HCT116 (cell line): ENCODE measurements at regions not wholly inside any gene's neighbourhood (a gene's known extent, or its start where the extent isn't known, plus 50 kb on each side); places are given as distances from the start of the nearest gene placed in this dataset.

Experiments
- ATF3 ChIP-seq: IDR thresholded peaks from 2 replicates; pipeline ENCODE4 v1.6.1; 2012
- CTCF ChIP-seq, 3 experiments: fragments of 200-600 bp in 1 of 3; sonication (generic) in 1 of 3; IDR thresholded peaks in 2 of 3; conservative IDR thresholded peaks in 1 of 3; 2 replicates each; pipeline ENCODE4 v1.5.1; 2012 to 2017; ENCODE audit warnings: low read depth in 2 of 3, low read length in 2 of 3, antibody characterized with exemption in 1 of 3, borderline replicate concordance in 1 of 3, control low read depth in 1 of 3, mild to moderate bottlenecking in 1 of 3, mixed read lengths in 1 of 3, mixed run types in 1 of 3, moderate library complexity in 1 of 3; ENCODE audit not compliant: insufficient read depth in 1 of 3
- EGR1 ChIP-seq: IDR thresholded peaks from 2 replicates; pipeline ENCODE4 v1.6.1; 2012; ENCODE audit warnings: low read depth
- EZH2 ChIP-seq: fragments of 200-600 bp; sonication (generic); IDR thresholded peaks from 2 replicates; pipeline ENCODE4 v1.6.1; 2017; ENCODE audit warnings: antibody characterized with exemption, mixed run types
- EZH2phosphoT487 ChIP-seq: fragments of 200-600 bp; IDR thresholded peaks from 2 replicates; pipeline ENCODE4 v1.6.1; 2018; ENCODE audit warnings: antibody characterized with exemption, borderline replicate concordance
- JUND ChIP-seq: IDR thresholded peaks from 2 replicates; pipeline ENCODE4 v1.6.1; 2012
- POLR2A ChIP-seq: IDR thresholded peaks from 2 replicates; pipeline ENCODE4 v1.7.0; 2011; ENCODE audit warnings: borderline replicate concordance; ENCODE audit not compliant: insufficient read depth, insufficient read length; ENCODE audit errors: extremely low read depth
- POLR2AphosphoS5 ChIP-seq: IDR thresholded peaks from 2 replicates; pipeline ENCODE4 v1.6.1; 2011; ENCODE audit warnings: mild to moderate bottlenecking, low read depth, low read length, moderate library complexity
- RAD21 ChIP-seq: IDR thresholded peaks from 2 replicates; pipeline ENCODE4 v1.6.1; 2012; ENCODE audit warnings: low read depth, mild to moderate bottlenecking
- REST ChIP-seq: IDR thresholded peaks from 2 replicates; pipeline ENCODE4 v1.6.1; 2012; ENCODE audit warnings: low read depth
- SIN3A ChIP-seq: IDR thresholded peaks from 2 replicates; pipeline ENCODE4 v1.6.1; 2012; ENCODE audit warnings: low read depth
- SRF ChIP-seq: IDR thresholded peaks from 2 replicates; pipeline ENCODE4 v1.6.1; 2012; ENCODE audit warnings: low read depth
- TCF7L2 ChIP-seq: IDR thresholded peaks from 2 replicates; pipeline ENCODE4 v1.7.0; 2011; ENCODE audit warnings: borderline replicate concordance, inconsistent platforms; ENCODE audit not compliant: insufficient read depth, insufficient read length; ENCODE audit errors: extremely low read depth
- TF ChIP-seq, protein P1 (sequence below): IDR thresholded peaks from 2 replicates; pipeline ENCODE4 v1.6.1; 2012

DNA sequence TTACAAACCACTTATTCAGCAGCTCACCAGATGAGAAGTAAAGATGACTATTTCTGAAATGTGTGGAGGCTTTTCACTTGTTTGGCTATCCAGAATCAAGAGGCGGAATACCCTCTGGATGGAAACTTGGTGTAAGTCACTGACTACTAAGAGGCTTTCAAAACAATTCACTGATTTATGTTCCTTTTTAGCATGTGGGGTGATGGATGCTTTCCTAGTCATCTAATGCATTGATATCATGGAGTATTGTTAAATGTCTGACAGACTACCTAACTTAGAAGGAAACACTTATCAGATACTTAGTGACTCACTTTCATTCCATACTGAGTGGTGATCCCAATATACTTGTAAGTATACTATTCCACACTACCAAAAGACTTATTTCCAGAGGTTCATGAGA lies 141.4 kb downstream of the PLK2 start:
- TF ChIP-seq, protein P1, sequence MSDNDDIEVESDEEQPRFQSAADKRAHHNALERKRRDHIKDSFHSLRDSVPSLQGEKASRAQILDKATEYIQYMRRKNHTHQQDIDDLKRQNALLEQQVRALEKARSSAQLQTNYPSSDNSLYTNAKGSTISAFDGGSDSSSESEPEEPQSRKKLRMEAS = no peak
- TF ChIP-seq POLR2AphosphoS5 = no peak
- no peak for TF ChIP-seq POLR2A
- TF ChIP-seq CTCF (IDR thresholded peaks at IDR 0.05 in 2 of 3, conservative IDR thresholded peaks at IDR 0.05 in 1 of 3; ENCODE audit: borderline replicate concordance in 1 of 3, insufficient read depth in 1 of 3, low read depth in 2 of 3, low read length in 2 of 3) = no peak
- no peak for TF ChIP-seq TCF7L2
- no peak for TF ChIP-seq ATF3
- TF ChIP-seq EZH2phosphoT487 = no peak
- TF ChIP-seq REST = no peak
- no peak for TF ChIP-seq EZH2
- TF ChIP-seq SRF = no peak
- no peak for TF ChIP-seq EGR1
- no peak for TF ChIP-seq RAD21
- TF ChIP-seq JUND = no peak
- no peak for TF ChIP-seq SIN3A
